Stimulated activated CD8-positive, alpha-beta memory T cell treated with anti-CD3 and anti-CD28 coated beads, Interleukin-15, amount 100 ng/mL, for 48 hours (primary cell): ENCODE measurements at regions not wholly inside any gene's neighbourhood (a gene's known extent, or its start where the extent isn't known, plus 50 kb on each side); places are given as distances from the start of the nearest gene placed in this dataset.

Experiments used
- DNase-seq, 2 donors: peaks; one replicate each; pipeline ENCODE4 v3.0.0-alpha.2; 2020; ENCODE audit warnings: low read depth in 2 of 2

DNA sequence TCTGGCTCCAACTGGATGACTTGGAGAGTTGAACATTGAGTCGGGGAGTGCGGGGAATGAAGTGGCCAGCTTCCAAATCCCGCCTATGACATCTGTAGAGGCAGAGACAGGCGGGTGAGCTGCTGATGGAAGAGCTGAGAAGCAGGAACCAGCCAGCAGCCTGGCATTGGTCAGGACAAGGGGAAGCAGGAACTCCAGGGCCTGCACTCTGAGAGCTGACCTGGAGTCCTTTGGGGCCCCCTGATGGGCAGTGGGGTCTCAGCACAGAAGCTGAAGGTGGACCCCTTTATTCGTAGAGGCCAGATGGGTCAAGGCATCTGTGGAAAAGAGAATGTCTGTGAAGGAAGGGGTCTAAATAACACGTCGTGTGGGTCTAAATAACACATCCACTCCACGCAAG, 57.0 kb downstream of the SEC61G start:
- DNase-seq, result no peak

DNA sequence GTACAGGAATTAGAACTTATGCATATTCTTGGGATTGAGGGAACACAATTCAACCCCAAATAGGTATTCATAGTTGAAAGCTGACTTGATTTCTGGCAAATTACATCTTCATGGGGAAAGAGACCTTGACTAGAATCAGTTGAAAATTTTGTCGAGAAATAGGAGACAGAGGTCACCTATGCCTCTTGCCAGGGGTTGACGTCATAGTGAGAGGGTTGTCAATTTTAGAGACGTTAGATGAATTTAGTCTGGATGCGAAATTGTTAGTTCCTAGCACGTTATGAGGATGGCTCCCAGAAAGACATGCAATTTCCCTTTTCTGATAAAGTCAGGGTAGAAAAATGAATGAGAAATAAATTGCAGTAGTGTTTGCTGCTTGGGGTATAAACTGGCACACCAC, 59.3 kb downstream of the SEC61G start:
- no peak for DNase-seq

DNA sequence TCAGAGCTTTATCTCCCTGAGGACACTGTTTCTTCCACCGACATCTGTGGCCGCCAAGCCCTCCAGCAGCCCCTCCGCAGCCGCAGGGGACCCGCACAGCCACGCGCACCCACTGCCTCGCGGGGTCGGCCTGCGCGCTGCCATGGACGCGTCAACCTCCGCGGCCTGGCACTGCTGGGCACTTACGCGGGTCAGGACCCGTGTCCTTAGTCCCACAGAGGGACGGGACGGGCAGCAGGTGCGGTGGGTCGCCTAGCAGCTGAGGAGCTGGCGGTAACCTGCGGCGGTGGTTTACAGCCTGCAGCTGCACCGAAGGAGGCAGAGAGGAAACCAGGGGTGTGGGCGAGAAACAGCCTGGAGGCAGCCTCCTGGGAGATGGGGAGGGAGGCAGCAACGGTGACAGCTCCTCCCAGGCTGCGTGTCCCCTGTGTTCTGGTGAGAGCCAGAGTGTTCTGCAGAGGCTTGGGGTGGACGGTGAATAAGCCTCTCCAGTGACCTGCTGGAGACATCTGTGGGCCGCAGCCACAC, 61.3 kb downstream of the SEC61G start:
- DNase-seq, result no peak

DNA sequence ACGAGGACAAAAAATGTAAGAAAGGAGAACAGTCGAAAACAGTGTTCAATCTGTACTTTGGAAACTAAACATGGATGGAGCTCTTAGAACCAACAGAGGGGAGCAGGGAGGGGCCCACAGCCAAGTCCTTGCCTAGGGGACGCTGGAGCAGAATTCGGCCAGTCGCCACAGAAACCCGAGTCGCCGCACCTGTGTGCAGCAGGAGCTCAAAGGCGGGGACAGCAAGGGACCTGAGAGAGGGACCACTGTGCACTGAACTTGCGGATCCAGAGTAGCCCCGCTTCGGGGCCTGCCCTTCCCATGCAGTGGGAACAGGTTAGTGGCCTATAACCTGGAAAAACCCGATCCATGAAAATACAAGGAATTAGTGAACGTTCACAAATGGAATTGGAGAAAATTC, 68.1 kb downstream of the SEC61G start:
- no peak for DNase-seq

DNA sequence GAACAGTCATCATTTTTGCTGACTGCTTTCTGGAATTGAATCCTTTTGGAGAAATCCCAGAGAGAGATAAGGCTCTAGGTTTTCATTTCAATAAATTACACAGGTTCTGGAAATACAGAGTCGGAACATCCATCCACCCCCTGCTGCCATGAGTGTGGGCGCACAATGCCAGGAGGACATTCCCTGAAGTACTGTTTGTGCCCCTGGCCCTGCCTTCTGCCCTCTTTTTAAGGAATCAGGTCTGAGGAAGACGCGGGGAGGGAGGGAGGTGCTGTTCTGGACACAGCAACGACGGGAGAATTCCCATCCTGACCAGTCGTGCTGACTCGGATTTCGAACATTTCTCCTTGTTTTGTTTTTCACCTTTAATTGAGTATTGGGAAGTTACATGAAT, 69.0 kb downstream of the SEC61G start:
- DNase-seq, result no peak

DNA sequence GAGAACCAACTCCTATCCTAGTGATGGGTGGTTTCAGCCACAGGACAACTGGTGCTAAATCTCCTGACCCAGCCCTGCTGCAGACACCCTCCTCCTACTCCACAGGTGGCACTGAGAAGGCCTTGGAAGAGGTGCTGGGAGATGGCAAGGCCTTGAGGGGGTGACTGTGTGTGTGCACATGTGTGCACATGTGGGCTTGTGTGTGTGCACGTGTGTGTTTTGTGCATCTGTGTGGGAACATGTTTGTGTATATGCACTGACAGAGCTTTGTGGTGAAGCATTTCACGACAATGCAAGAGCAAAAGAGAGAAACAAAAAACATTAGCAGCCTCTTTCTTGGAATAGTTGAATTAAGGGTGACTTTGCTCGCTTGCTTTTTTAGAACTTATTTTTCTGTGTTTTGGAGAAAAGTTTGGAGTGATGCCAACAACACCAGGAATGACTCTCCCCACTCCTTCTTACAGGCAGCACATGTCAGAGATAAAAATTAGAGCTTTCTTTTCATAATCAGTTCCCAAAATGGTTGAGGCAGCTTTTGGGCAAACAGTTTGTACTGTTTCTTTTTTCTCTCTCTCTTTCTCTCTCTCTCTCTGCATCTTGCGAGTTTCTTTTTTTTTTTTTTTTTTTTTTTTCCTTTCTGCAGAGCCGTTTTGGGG, 69.5 kb downstream of the SEC61G start:
- no peak for DNase-seq

DNA sequence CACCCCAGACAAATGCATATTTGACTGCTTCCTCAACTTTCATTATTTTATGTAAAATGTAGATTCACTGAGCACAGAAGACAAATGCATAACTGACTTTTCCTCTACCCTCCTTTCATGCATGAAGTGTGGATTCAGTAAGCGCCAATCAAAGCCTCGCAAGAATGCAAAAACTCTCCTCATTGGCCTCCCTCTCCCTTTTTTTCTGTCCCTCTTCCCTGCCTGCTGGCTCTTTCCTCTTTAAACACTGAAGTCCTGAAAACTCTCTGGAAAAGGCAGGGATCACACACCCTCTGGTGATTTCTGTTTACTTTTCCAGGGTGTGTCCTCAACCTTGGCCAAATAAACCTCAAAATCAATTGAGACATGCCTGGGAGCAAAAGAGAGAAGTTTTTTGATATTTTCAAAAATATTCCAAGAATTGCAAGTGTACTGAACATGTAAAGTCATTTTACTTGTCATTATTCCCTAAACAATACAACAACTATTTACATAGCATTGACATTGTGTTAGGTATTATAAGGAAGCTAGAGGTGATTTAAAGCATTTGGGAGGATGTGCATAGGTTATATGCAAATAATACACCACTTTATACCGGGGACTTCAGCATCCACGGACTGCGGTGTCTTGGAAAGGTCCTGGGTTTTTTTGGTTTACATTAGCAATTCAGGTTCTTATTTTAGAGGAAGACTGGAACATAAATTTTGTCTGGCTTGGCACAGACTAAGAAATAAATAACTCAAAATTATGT, 71.4 kb downstream of the SEC61G start:
- DNase-seq, result no peak

DNA sequence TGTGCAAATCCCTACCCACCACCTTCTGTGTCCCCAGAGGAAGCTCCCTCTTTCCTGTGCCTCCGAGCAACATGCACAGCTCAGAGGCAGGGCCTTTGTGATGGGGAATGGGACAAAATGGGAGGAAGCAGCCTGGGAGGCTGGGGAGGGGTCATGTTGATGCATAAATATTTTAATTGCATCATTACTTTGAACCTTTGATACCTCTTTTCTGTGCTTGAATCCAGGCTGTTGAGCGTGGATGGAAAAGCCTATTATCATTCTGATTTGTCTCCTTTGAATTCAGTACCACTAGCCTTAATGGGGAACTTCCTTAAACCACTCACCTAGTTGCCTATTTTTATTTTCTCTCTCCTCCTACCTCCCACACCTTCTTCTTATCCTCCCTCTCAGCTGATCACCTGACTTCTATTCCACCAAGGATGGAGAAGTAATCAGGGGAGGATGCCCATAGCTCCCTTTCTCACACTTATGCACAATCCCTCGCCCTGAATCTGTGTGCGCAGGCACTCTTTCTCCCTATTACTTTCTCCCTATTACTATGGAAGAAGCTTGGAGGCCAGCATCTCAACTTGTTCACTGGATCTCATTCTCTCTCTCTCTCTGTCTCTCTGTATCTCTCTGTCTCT, 78.5 kb downstream of the SEC61G start:
- no peak for DNase-seq

DNA sequence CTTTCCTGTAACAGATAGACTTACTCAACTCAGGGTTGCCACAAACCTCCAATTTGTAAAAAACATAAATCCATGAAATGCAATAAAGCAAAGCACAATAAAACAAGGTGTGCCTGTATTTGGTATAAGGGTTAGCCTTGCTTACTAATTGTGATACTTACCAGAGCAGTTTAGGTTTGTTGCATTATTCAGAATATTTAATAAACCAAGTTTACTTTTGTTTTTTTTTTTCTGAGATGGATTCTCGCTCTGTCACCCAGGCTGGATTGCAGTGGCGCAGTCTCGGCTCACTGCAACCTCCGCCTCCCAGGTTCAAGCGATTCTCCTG, 79.6 kb downstream of the SEC61G start:
- DNase-seq, result no peak

DNA sequence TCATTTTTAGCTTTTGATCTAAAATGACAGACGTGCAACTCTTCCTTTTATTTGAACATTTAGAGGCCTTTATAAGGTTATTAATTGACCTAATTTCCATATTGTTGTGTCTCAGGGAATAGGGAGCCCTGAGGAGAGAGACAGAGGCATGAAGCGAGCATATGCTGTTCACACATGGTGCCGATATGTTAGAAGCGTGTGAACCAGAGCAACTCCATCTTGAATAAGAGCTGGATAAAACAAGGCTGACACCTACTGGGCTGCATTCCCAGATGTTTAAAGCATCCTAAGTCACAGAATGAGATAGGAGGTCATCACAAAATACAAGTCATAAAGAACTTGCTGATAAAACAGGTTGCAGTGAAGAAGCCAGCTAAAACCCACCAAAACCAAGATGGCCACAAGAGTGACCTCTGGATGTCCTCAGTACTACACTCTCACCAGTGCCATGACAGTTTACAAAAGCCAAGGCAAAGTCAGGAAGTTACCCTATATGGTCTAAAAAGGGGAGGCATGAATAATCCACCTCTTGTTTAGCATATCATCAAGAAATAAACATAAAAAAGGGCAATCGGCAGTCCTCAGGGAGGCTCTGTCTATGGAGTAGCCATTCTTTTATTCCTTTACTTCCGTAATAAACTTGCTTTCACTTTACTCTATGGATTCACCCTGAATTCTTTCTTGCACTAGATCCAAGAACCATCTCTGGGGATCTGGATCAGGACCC, 80.1 kb downstream of the SEC61G start:
- no peak for DNase-seq

DNA sequence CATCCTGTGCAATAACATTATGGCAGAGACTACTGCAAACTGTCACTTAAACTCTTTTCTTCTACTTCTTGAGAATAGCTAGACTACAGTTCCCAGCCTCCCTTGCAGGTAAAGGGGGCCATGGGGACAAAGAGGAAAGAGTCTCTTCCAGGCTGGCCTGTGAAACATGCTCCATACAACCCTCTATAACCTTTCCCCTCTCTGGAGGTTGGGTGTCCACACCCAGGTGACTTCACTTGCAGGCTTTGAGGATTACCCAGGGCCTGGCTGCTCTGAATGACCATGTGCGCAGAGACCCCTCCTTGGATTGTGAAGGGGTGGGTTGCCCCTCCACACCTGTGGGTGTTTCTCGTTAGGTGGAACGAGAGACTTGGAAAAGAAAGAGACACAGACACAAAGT, 84.1 kb downstream of the SEC61G start:
- DNase-seq, result no peak

DNA sequence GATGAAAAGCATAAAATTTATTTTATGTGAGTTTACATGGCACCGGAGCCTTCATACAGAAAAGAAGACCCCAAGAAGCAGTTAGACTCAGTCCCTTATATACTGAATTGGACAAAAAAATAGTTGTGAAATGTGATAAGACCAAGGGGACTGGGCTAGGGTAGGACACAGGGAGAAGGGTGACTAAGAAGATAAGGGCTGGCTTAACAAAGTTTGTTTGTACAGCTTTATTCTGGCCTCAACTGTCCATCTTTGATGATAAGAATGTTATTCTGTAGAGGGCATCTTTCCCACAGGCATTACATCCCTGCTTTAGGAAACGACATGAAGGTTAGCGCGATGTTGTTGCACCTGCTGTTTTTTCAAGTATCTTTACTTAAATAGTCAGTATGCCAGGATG, 86.5 kb downstream of the SEC61G start:
- DNase-seq, result no peak

DNA sequence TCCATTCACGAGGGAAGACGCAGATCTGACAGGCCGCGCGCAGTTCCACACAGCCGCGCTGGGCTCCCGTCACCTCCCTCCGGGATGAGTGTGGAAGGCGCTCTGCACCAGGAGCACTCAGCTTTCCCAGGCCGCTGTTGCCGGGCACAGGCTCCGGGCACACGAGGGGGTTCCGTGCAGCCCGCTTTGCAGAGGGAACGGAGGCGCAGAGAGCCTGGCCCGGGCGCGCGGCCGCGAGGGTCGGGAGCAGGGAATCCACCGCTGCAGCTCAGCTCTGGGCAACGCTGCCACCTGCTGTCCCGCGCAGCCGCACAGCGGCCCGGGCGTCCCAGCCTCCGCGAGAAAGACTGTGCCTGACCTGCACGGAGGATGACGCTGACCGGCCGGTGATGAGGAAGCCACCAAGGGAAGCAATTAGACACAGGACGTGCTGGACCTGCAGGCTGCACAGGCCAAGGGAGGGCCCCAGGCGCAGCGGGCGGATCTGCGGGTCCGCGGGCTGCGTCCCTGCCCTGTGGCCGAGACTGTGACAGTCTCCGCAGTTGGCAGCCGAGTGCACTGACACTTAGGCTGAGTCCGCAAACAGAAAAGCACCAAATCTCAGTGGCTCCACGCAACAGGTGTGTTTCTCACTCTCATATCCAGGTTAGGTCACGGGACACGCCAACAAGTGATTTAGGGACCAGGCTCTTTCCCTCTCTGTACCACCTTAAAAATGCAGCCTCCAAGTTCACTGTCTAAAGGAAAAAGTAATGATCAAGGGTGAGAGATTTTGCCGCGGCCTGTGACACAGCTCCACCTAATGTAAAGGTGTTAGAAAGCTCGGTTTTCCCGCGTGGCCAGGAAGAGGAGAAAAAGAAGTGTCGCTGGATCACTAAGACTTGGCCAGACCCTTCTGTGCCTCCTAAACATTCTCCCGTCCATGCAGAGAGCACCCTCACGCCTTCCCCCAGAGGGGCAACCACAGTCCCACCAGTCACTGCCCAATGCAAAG, 94.5 kb downstream of the SEC61G start:
- peak in 1 of 2 donors; percentile 3 for DNase-seq

DNA sequence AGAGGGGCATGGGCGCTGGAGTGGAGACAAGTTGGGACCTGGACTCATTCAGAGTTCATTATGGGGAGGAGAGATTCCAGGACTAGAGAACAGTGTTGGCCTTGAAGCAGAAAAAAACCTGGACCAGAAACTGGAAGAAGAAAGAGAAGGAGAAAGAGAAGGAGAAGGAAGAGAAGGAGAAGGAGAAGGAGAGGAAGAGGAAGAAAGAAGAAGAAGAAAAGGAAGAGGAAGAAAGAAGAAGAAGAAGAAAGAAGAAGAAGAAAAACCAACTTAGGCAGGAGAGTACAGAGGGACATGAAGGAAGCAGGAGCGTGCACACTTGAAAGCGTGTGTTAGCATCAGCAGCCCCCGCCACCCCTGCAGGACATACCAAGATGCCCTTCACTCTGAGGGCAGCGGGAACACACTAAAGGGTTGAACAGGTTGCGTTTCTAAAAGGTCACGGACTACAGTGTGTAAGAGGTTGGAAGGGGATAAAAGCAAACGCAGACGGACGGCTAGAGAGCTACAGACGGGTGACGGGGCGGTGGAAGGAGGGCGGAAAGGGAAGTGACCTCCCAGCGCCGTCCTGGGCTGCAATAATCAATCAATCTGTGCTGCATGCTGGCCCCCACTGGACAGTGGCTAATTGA, 95.3 kb downstream of the SEC61G start:
- DNase-seq, result no peak

DNA sequence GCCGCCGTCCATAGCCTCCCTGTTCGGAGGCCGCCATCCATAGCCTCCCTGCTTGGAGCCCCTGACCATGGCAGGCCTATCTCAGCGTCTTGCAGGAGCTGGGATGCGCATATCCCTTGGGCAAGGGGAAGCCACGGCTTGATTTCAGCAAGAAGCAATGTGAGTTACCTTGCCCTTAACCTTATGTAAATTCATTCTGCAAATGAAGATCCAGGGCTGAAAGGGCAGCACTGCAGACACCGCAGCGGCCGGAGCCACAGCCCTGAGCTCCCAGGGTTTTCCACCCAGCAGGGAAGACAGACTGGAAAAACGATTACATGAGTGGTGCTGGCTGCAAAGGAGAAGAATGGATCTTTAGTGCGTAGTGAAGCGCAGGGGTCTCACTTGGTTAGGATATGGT, 95.8 kb downstream of the SEC61G start:
- DNase-seq, result no peak

DNA sequence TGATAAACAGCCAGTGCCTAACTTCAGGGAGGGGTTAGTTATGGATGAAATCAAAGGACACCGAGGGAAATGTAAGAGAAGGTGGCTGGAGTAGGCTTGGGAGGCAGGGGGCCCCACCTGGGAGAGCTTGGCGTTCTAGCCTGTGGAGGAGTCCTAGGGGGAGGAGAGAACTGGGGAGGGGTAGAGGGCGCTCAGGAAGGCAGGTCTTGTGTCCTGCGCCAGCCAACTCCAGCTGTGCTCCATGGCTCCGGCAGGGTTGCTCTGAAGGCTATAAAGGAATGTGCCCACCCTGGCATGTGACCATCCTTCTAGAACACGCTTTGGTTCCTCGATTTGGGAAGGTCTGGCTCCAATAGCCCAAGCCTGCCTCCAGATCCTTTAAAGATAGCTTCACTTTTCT, 96.3 kb downstream of the SEC61G start:
- no peak for DNase-seq

DNA sequence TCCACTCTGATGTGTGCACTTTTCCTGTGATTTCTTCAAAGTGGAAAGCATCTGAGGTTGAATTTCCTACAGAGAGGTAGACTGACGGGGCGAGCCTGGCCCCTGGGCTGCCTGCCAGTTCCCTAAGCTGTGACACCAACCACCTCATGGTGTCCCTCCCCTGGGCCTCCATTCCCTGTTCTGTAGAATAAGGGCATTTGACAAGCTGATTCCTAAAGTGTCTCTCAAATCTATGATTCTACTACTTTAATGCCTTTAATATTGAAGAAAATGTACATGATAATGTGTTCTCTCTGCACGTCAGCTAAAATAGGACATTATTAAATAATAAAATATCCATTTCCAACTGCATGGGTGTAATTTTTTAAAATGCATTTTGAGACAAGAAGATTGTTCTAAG, 105.1 kb downstream of the SEC61G start:
- DNase-seq, result no peak

DNA sequence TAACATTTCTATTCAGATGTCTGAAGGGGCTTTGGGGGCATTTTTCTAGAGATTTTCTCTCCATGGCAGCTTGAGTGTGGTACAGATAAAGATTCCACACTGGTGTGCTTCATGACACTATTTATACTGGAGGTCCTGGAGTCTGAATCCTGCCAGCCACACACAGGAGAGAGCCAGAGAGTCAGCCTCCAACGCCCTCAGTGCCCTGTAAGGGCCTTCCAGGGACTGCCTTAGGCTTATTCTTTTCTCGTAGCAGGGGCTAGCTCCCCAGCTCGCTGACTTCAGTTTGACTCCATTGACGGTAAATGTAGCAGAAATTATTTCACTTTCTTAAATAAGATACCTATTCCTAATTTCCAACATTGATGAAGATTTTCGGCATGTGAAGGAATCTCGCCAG, 100.9 kb downstream of the VSTM2A start:
- no peak for DNase-seq

DNA sequence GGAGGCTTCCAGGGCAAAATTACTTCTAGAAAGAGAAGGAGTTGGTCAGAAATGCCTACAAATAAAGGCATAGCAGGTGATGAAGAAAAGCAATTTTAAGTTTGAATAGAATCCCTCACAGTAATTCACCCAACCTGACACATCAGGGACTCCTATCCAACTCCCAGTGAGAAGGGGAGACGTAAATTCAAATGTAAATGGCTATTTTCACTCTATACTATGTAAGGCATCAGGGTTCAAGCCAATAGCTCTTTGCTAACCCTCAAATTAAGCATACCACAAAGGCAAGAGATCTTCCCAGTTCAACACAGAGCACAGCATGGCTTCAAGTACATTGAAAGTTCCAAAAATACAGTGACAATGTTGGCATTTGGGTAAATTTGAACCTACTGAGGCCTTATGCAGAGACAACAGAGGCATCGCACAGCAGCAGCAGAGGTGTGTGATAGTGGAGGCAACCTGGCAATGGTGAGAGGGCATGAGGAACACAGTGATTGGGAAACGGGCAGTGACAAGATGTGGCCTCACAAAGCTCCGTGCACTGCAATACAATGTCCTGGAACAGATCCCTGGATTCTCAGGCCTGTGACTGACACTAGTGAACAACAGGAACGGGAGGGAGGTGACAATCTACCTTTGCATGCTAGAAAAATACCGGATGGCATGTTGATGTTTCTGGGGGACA, 95.7 kb downstream of the VSTM2A start:
- DNase-seq, result no peak

DNA sequence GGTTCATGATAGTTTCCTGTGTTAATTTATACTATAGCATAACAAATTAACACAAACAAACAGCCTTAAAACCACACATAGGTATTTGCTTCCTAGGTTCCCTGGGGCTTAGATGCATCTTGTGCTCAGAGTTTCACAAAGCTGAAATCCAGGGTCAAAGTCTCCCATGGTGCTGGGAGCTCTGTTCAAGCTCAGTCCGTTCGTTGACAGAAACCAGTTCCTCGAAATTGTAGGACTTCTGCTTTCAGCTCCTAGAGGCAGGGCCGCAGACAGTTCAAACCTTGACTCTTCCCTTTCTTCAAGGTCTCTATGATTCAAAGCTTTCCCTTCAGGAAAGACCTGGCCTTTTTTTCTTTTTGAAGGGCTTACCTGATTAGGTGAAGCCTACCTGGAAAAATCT, 90.5 kb downstream of the VSTM2A start:
- no peak for DNase-seq
